B cell (primary cell): ENCODE measurements at regions not wholly inside any gene's neighbourhood (a gene's known extent, or its start where the extent isn't known, plus 50 kb on each side); places are given as distances from the start of the nearest gene placed in this dataset.

Experiments used
- ATAC-seq: fragments of 200-7000 bp; cut with Tn5 transposase; one replicate; pipeline ENCODE4 v1.10.0; 2021; ENCODE audit warnings: low read depth, mild to moderate bottlenecking, moderate number of reproducible peaks, moderate library complexity
- CTCF ChIA-PET: fragments of 350-600 bp; sonication (Branson Sonifier 250); formaldehyde crosslinking; loops from one replicate; lab custom pipeline; 2021; ENCODE audit warnings: antibody characterized with exemption, inconsistent platforms; lab: Charles Lee
- POLR2A ChIA-PET: fragments of 350-600 bp; sonication (Branson Sonifier 250); formaldehyde crosslinking; loops from one replicate; lab custom pipeline; 2021; ENCODE audit warnings: antibody characterized with exemption; lab: Charles Lee
- DNase-seq: peaks from one replicate; pipeline ENCODE4 v3.0.0; 2013
- H2AFZ ChIP-seq: 2 replicates; pipeline ENCODE4 v1.6.1; 2012; ENCODE audit warnings: mild to moderate bottlenecking, low read depth, low read length; ENCODE audit not compliant: insufficient read depth, poor library complexity, severe bottlenecking
- H3K27ac ChIP-seq, 2 donors: 1 replicate in 1 of 2; 2 replicates in 1 of 2; pipeline ENCODE4 v1.5.1; 2012 to 2013; ENCODE audit warnings: low read length in 2 of 2, mild to moderate bottlenecking in 2 of 2, moderate library complexity in 1 of 2
- H3K27me3 ChIP-seq, 4 experiments: fragments of 200-600 bp in 1 of 4; sonication (generic) in 1 of 4; replicated peaks in 1 of 4; 1 replicate in 2 of 4; 2 replicates in 2 of 4; pipeline versions ENCODE4 v1.6.1 to v1.7.0; 2013 to 2016; ENCODE audit warnings: low read length in 3 of 4, mild to moderate bottlenecking in 2 of 4, mixed read lengths in 1 of 4, moderate library complexity in 1 of 4; ENCODE audit not compliant: insufficient read depth in 4 of 4, control insufficient read depth in 3 of 4; ENCODE audit errors: control extremely low read depth in 1 of 4
- H3K36me3 ChIP-seq, 2 experiments: replicated peaks in 1 of 2; 1 replicate in 1 of 2; 2 replicates in 1 of 2; pipeline versions ENCODE4 v1.6.1 to v1.7.1; 2013; ENCODE audit warnings: low read length in 1 of 2; ENCODE audit not compliant: insufficient read depth in 2 of 2, control insufficient read depth in 1 of 2; ENCODE audit errors: control extremely low read depth in 1 of 2, extremely low read depth in 1 of 2
- H3K4me1 ChIP-seq, 2 donors: fragments of 200-600 bp in 1 of 2; sonication (generic) in 1 of 2; 1 replicate in 1 of 2; 2 replicates in 1 of 2; pipeline versions ENCODE4 v1.5.1 to v1.6.1; 2013 to 2017; ENCODE audit warnings: low read length in 2 of 2; ENCODE audit not compliant: control insufficient read depth in 2 of 2, insufficient read depth in 2 of 2
- H3K4me2 ChIP-seq: replicated peaks from 2 replicates; pipeline ENCODE3; 2012; ENCODE audit warnings: mild to moderate bottlenecking, low read depth, low read length; ENCODE audit not compliant: poor library complexity, severe bottlenecking
- H3K4me3 ChIP-seq, 5 experiments: fragments of 200-600 bp in 1 of 5; sonication (generic) in 1 of 5; 1 replicate in 3 of 5; 2 replicates in 2 of 5; pipeline versions ENCODE4 v1.5.1 to v1.7.0; 2011 to 2016; ENCODE audit warnings: low read length in 4 of 5, mild to moderate bottlenecking in 4 of 5, low read depth in 2 of 5, control low read depth in 1 of 5, moderate library complexity in 1 of 5; ENCODE audit not compliant: insufficient read depth in 1 of 5; ENCODE audit errors: control extremely low read depth in 1 of 5, extremely low read depth in 1 of 5
- H3K79me2 ChIP-seq: fragments of 200-600 bp; sonication (generic); one replicate; pipeline ENCODE4 v1.6.0; 2016; ENCODE audit warnings: low read length; ENCODE audit not compliant: control insufficient read depth, insufficient read depth
- H3K9ac ChIP-seq: fragments of 200-600 bp; sonication (generic); 2 replicates; pipeline ENCODE4 v1.6.1; 2017; ENCODE audit warnings: mild to moderate bottlenecking, low read length, moderate library complexity
- H3K9me3 ChIP-seq, 3 donors: one replicate each; pipeline versions ENCODE4 v1.6.1 to v1.7.1; 2013; ENCODE audit warnings: low read length in 2 of 3; ENCODE audit not compliant: control insufficient read depth in 2 of 3, insufficient read depth in 1 of 3; ENCODE audit errors: control extremely low read depth in 1 of 3
- H4K20me1 ChIP-seq: 2 replicates; pipeline ENCODE4 v1.6.0; 2012; ENCODE audit warnings: mild to moderate bottlenecking, low read length; ENCODE audit not compliant: insufficient read depth, control insufficient read depth, poor library complexity, severe bottlenecking
- H3K27ac Mint-ChIP-seq: one replicate; pipeline ENCODE4 v1.8.0; 2021; ENCODE audit warnings: mixed read lengths
- H3K27me3 Mint-ChIP-seq: one replicate; pipeline ENCODE4 v1.8.0; 2021; ENCODE audit warnings: mixed read lengths
- H3K4me1 Mint-ChIP-seq: one replicate; pipeline ENCODE4 v1.8.0; 2021; ENCODE audit warnings: mixed read lengths
- H3K4me3 Mint-ChIP-seq: one replicate; pipeline ENCODE4 v1.8.0; 2021; ENCODE audit warnings: mixed read lengths
- H3K9me3 Mint-ChIP-seq: one replicate; pipeline ENCODE4 v1.8.0; 2022; ENCODE audit warnings: mixed read lengths; ENCODE audit not compliant: insufficient read depth
- CTCF ChIP-seq: fragments of 200-600 bp; IDR thresholded peaks from one replicate; pipeline ENCODE4 v1.8.0; 2022; ENCODE audit warnings: antibody characterized with exemption, mild to moderate bottlenecking
- EZH2 ChIP-seq: IDR thresholded peaks from 2 replicates; pipeline ENCODE4 v1.6.1; 2012; ENCODE audit warnings: borderline replicate concordance, low read depth, mild to moderate bottlenecking, moderate library complexity, low read length; ENCODE audit not compliant: insufficient read depth, poor library complexity, severe bottlenecking
- WGBS: methylation state at CpG from one replicate; pipeline ENCODE4 v1.1.5; 2013; ENCODE audit warnings: missing lambda C conversion rate; ENCODE audit not compliant: insufficient coverage; 5-methylcytosine and 5-hydroxymethylcytosine counted together
- intact Hi-C: fragments of 100-400 bp; cut with micrococcal nuclease; formaldehyde crosslinking; loops from one replicate; pipeline ENCODE4 v1.10.0; 2022

- Histone ChIP-seq H3K9me3 (peaks cover 0 to 7% (median 0%) of the 10 kb centered on the region in 3 donors), H3K27me3 (no peaks in the 10 kb centered on the region), H3K79me2 (no peaks in the 10 kb centered on the region), H3K9ac (no peak overlapping the region), H3K27ac (no peak overlapping the region), H3K4me3 (no peak overlapping the region), H3K4me2 (no peak overlapping the region), H4K20me1 (no peaks in the 10 kb centered on the region), H3K36me3 (no peaks in the 10 kb centered on the region), H3K4me1 (no peaks in the 10 kb centered on the region), H2AFZ (no peak overlapping the region)
- Mint-ChIP-seq H3K4me3 (no peak overlapping the region), H3K27me3 (no peaks in the 10 kb centered on the region), H3K4me1 (no peaks in the 10 kb centered on the region), H3K27ac (no peak overlapping the region), H3K9me3 (peaks cover 7% of the 10 kb centered on the region)
- POLR2A ChIA-PET = no interaction called here
- TF ChIP-seq CTCF (no peak), EZH2 (no peak)
- 90% methylated on average over 2 of the region's 2 CpGs for WGBS
- ATAC-seq (no peak), DNase-seq (no peak)
- CTCF ChIA-PET = no interaction called here
- intact Hi-C loops = no loop called here
Measured at GRCh38 chr15:87368511-87368910, 888.0 kb downstream of the NTRK3 start.

GRCh38 chr15:87365186-87365585 is 891.4 kb downstream of the NTRK3 start:
- intact Hi-C loops = no loop called here
- no peak for TF ChIP-seq CTCF
- TF ChIP-seq EZH2 = no peak
- ChIA-PET POLR2A (no interaction called here), CTCF (no interaction called here)
- H3K4me3 ChIP-seq = no peak overlapping the region
- H3K4me1 ChIP-seq = no peaks in the 10 kb centered on the region
- Mint-ChIP-seq H3K27me3 (no peaks in the 10 kb centered on the region), H3K4me1 (no peaks in the 10 kb centered on the region), H3K4me3 (no peak overlapping the region), H3K9me3 (peaks cover 7% of the 10 kb centered on the region), H3K27ac (no peak overlapping the region)
- 83% methylated on average over 1 of the region's 2 CpGs for WGBS
- no peaks in the 10 kb centered on the region for H3K27me3 ChIP-seq
- no peaks in the 10 kb centered on the region for H3K36me3 ChIP-seq
- no peak overlapping the region for H2AFZ ChIP-seq
- DNase-seq = no peak
- H3K9ac ChIP-seq = no peak overlapping the region
- no peak for ATAC-seq
- H3K79me2 ChIP-seq = no peaks in the 10 kb centered on the region
- H3K9me3 ChIP-seq = peaks cover 0 to 7% (median 0%) of the 10 kb centered on the region in 3 donors
- H3K4me2 ChIP-seq = no peak overlapping the region
- H3K27ac ChIP-seq = no peak overlapping the region
- H4K20me1 ChIP-seq = no peaks in the 10 kb centered on the region
